ENCODE measurements at regions not wholly inside any gene's neighbourhood (a gene's known extent, or its start where the extent isn't known, plus 50 kb on each side); places are given as distances from the start of the nearest gene placed in this dataset.
"Not testable (repeated sequence)": the region's sequence is repeated elsewhere in the genome, so short reads cannot be mapped to it uniquely, and the experiment has no call there.

- ChIA-PET POLR2A (no interaction called here), CTCF (no interaction called here)
These were observed 80.9 kb upstream of the IGFBP5 start for GRCh38 chr2:216776066-216776850.

- ChIA-PET CTCF (no interaction called here), POLR2A (no interaction called here)
These were observed 79.7 kb upstream of the IGFBP5 start for GRCh38 chr2:216775043-216775453.

GRCh38 chr2:216774620-216775019 is 79.3 kb upstream of the IGFBP5 start:
- ChIA-PET POLR2A (no interaction called here), CTCF (no interaction called here)

GRCh38 chr2:216774180-216774579 is 78.8 kb upstream of the IGFBP5 start:
- POLR2A ChIA-PET, result no interaction called here
- CTCF ChIA-PET, result no interaction called here

GRCh38 chr2:216773072-216773471 is 77.7 kb upstream of the IGFBP5 start:
- CTCF ChIA-PET, result no interaction called here
- POLR2A ChIA-PET, result no interaction called here

- POLR2A ChIA-PET, result no interaction called here
- CTCF ChIA-PET, result no interaction called here
These were observed 75.4 kb upstream of the IGFBP5 start for GRCh38 chr2:216770717-216771116.

GRCh38 chr2:216770050-216770449 is 74.7 kb upstream of the IGFBP5 start:
- ChIA-PET CTCF (no interaction called here), POLR2A (no interaction called here)

GRCh38 chr2:216769626-216770025 is 74.3 kb upstream of the IGFBP5 start:
- ChIA-PET CTCF (no interaction called here), POLR2A (no interaction called here)

- ChIA-PET CTCF (interaction anchor here (0.6 kb wide), 1 partner anchor 281 kb away, joined by 3 read pairs; no protein-coding TSS in a partner anchor), POLR2A (no interaction called here)
These were observed 73.6 kb upstream of the IGFBP5 start for GRCh38 chr2:216768908-216769411.

- CTCF ChIA-PET, result no interaction called here
- POLR2A ChIA-PET, result no interaction called here
These were observed 70.5 kb upstream of the IGFBP5 start for GRCh38 chr2:216765761-216766262.

GRCh38 chr2:216763396-216763795 is 68.0 kb upstream of the IGFBP5 start:
- POLR2A ChIA-PET, result no interaction called here
- CTCF ChIA-PET, result no interaction called here

GRCh38 chr2:216761809-216762208 is 66.5 kb upstream of the IGFBP5 start:
- POLR2A ChIA-PET, result no interaction called here

GRCh38 chr2:216761133-216761532 is 65.8 kb upstream of the IGFBP5 start:
- CTCF ChIA-PET, result no interaction called here

More at GRCh38 chr2:216761809-216762208, 66.5 kb upstream of the IGFBP5 start:
- CTCF ChIA-PET, result no interaction called here

GRCh38 chr2:216758256-216759155 is 63.2 kb upstream of the IGFBP5 start:
- POLR2A ChIA-PET, result no interaction called here
- CTCF ChIA-PET, result no interaction called here

More at GRCh38 chr2:216761133-216761532, 65.8 kb upstream of the IGFBP5 start:
- POLR2A ChIA-PET, result no interaction called here

- ChIA-PET CTCF (no interaction called here), POLR2A (no interaction called here)
These were observed 62.2 kb upstream of the IGFBP5 start for GRCh38 chr2:216757532-216757931.

- CTCF ChIA-PET, result no interaction called here
- POLR2A ChIA-PET, result no interaction called here
These were observed 61.1 kb upstream of the IGFBP5 start for GRCh38 chr2:216756435-216756834.

GRCh38 chr2:216754812-216755211 is 59.5 kb upstream of the IGFBP5 start:
- ChIA-PET POLR2A (no interaction called here), CTCF (no interaction called here)

GRCh38 chr2:216754336-216754735 is 59.0 kb upstream of the IGFBP5 start:
- CTCF ChIA-PET, result no interaction called here
- POLR2A ChIA-PET, result interaction anchor here (0.5 kb wide), 1 partner anchor 1188 kb away, joined by 4 read pairs; no protein-coding TSS in a partner anchor

- CTCF ChIA-PET, result no interaction called here
- POLR2A ChIA-PET, result no interaction called here
These were observed 57.6 kb upstream of the IGFBP5 start for GRCh38 chr2:216752855-216753505.

- POLR2A ChIA-PET, CTCF ChIA-PET: not testable (repeated sequence)
These were observed 55.4 kb upstream of the IGFBP5 start for GRCh38 chr2:216750750-216751149.

Measured in activated CD8-positive, alpha-beta memory T cell treated with anti-CD3 and anti-CD28 coated beads for 36 hours (primary cell).